Activated naive CD8-positive, alpha-beta T cell treated with anti-CD3 and anti-CD28 coated beads for 36 hours (primary cell): ENCODE measurements at regions not wholly inside any gene's neighbourhood (a gene's known extent, or its start where the extent isn't known, plus 50 kb on each side); places are given as distances from the start of the nearest gene placed in this dataset.

Source experiments
- DNase-seq: peaks from one replicate; pipeline ENCODE4 v3.0.0; 2021
- H3K27ac Mint-ChIP-seq: one replicate; pipeline ENCODE4 v1.8.0; 2022; ENCODE audit warnings: mild to moderate bottlenecking, moderate library complexity, mixed read lengths
- H3K27me3 Mint-ChIP-seq: one replicate; pipeline ENCODE4 v1.8.0; 2022; ENCODE audit warnings: mild to moderate bottlenecking, mixed read lengths
- H3K36me3 Mint-ChIP-seq: one replicate; pipeline ENCODE4 v1.8.0; 2021; ENCODE audit warnings: mild to moderate bottlenecking, mixed read lengths
- H3K4me1 Mint-ChIP-seq: one replicate; pipeline ENCODE4 v1.8.0; 2021; ENCODE audit warnings: mixed read lengths
- H3K4me3 Mint-ChIP-seq: one replicate; pipeline ENCODE4 v1.8.0; 2022; ENCODE audit warnings: mild to moderate bottlenecking, moderate library complexity, mixed read lengths
- H3K9me3 Mint-ChIP-seq: one replicate; pipeline ENCODE4 v1.8.0; 2022; ENCODE audit warnings: mixed read lengths

- Mint-ChIP-seq H3K27me3 (no peaks in the 10 kb centered on the region), H3K36me3 (no peaks in the 10 kb centered on the region), H3K9me3 (no peaks in the 10 kb centered on the region), H3K4me1 (peaks cover 3% of the 10 kb centered on the region), H3K27ac (no peak overlapping the region), H3K4me3 (no peak overlapping the region)
- DNase-seq = no peak
These were observed 123.2 kb downstream of the AQP9 start for GRCh38 chr15:58261368-58261767.

- Mint-ChIP-seq H3K27me3 (no peaks in the 10 kb centered on the region), H3K27ac (no peak overlapping the region), H3K36me3 (no peaks in the 10 kb centered on the region), H3K4me1 (peaks cover 3% of the 10 kb centered on the region), H3K4me3 (no peak overlapping the region), H3K9me3 (no peaks in the 10 kb centered on the region)
- no peak for DNase-seq
These were observed 126.1 kb downstream of the AQP9 start for GRCh38 chr15:58264053-58264971.

GRCh38 chr15:58267051-58267450, 128.9 kb downstream of the AQP9 start:
- DNase-seq = no peak
- Mint-ChIP-seq H3K27me3 (no peaks in the 10 kb centered on the region), H3K36me3 (peaks cover 8% of the 10 kb centered on the region), H3K9me3 (peaks cover 11% of the 10 kb centered on the region), H3K27ac (no peak overlapping the region), H3K4me1 (peaks cover 15% of the 10 kb centered on the region), H3K4me3 (no peak overlapping the region)

GRCh38 chr15:58268746-58269267, 130.6 kb downstream of the AQP9 start:
- no peak overlapping the region for H3K4me3 Mint-ChIP-seq

GRCh38 chr15:58269455-58270414, 131.6 kb downstream of the AQP9 start:
- peaks cover 8% of the 10 kb centered on the region for H3K36me3 Mint-ChIP-seq
- H3K9me3 Mint-ChIP-seq = peaks cover 12% of the 10 kb centered on the region
- H3K27ac Mint-ChIP-seq = peak overlapping the region; percentile 72
- no peaks in the 10 kb centered on the region for H3K27me3 Mint-ChIP-seq
- DNase-seq = peak; percentile 18
- H3K4me3 Mint-ChIP-seq = no peak overlapping the region
- H3K4me1 Mint-ChIP-seq = peaks cover 12% of the 10 kb centered on the region

More at GRCh38 chr15:58268746-58269267, 130.6 kb downstream of the AQP9 start:
- H3K27me3 Mint-ChIP-seq = no peaks in the 10 kb centered on the region
- peaks cover 12% of the 10 kb centered on the region for H3K9me3 Mint-ChIP-seq
- H3K27ac Mint-ChIP-seq = no peak overlapping the region
- peaks cover 15% of the 10 kb centered on the region for H3K4me1 Mint-ChIP-seq
- no peak for DNase-seq
- peaks cover 8% of the 10 kb centered on the region for H3K36me3 Mint-ChIP-seq

GRCh38 chr15:58271410-58271809, 133.2 kb downstream of the AQP9 start:
- peaks cover 12% of the 10 kb centered on the region for H3K9me3 Mint-ChIP-seq
- H3K36me3 Mint-ChIP-seq = peaks cover 8% of the 10 kb centered on the region
- no peak for DNase-seq
- H3K4me1 Mint-ChIP-seq = peaks cover 12% of the 10 kb centered on the region
- no peak overlapping the region for H3K27ac Mint-ChIP-seq
- no peak overlapping the region for H3K4me3 Mint-ChIP-seq
- no peaks in the 10 kb centered on the region for H3K27me3 Mint-ChIP-seq

- peaks cover 8% of the 10 kb centered on the region for H3K36me3 Mint-ChIP-seq
- H3K4me1 Mint-ChIP-seq = peaks cover 12% of the 10 kb centered on the region
- no peak overlapping the region for H3K4me3 Mint-ChIP-seq
- no peak for DNase-seq
- H3K27ac Mint-ChIP-seq = no peak overlapping the region
- H3K27me3 Mint-ChIP-seq = no peaks in the 10 kb centered on the region
- peaks cover 12% of the 10 kb centered on the region for H3K9me3 Mint-ChIP-seq
These were observed 134.9 kb downstream of the AQP9 start for GRCh38 chr15:58273104-58273503.

GRCh38 chr15:58274885-58275284, 136.7 kb downstream of the AQP9 start:
- Mint-ChIP-seq H3K27me3 (no peaks in the 10 kb centered on the region), H3K4me3 (no peak overlapping the region), H3K9me3 (peaks cover 12% of the 10 kb centered on the region), H3K4me1 (peaks cover 7% of the 10 kb centered on the region), H3K27ac (no peak overlapping the region), H3K36me3 (peaks cover 8% of the 10 kb centered on the region)
- DNase-seq = no peak

- H3K4me3 Mint-ChIP-seq = no peak overlapping the region
These were observed 137.6 kb downstream of the AQP9 start for GRCh38 chr15:58275785-58276184.

GRCh38 chr15:58276924-58277323, 138.7 kb downstream of the AQP9 start:
- H3K27ac Mint-ChIP-seq = no peak overlapping the region
- no peak overlapping the region for H3K4me3 Mint-ChIP-seq
- H3K9me3 Mint-ChIP-seq = peaks cover 2% of the 10 kb centered on the region
- H3K4me1 Mint-ChIP-seq = no peaks in the 10 kb centered on the region
- DNase-seq = no peak
- H3K36me3 Mint-ChIP-seq = no peaks in the 10 kb centered on the region
- H3K27me3 Mint-ChIP-seq = no peaks in the 10 kb centered on the region

More at GRCh38 chr15:58275785-58276184, 137.6 kb downstream of the AQP9 start:
- Mint-ChIP-seq H3K9me3 (peaks cover 9% of the 10 kb centered on the region), H3K27ac (no peak overlapping the region), H3K36me3 (peaks cover 5% of the 10 kb centered on the region), H3K27me3 (no peaks in the 10 kb centered on the region), H3K4me1 (no peaks in the 10 kb centered on the region)
- DNase-seq = no peak

GRCh38 chr15:58277333-58277732, 139.2 kb downstream of the AQP9 start:
- H3K27me3 Mint-ChIP-seq = no peaks in the 10 kb centered on the region
- no peaks in the 10 kb centered on the region for H3K4me1 Mint-ChIP-seq

GRCh38 chr15:58279106-58279505, 140.9 kb downstream of the AQP9 start:
- Mint-ChIP-seq H3K27me3 (no peaks in the 10 kb centered on the region), H3K36me3 (no peaks in the 10 kb centered on the region), H3K9me3 (no peaks in the 10 kb centered on the region), H3K27ac (no peak overlapping the region), H3K4me1 (no peaks in the 10 kb centered on the region), H3K4me3 (no peak overlapping the region)
- no peak for DNase-seq

More at GRCh38 chr15:58277333-58277732, 139.2 kb downstream of the AQP9 start:
- no peak overlapping the region for H3K4me3 Mint-ChIP-seq
- no peak for DNase-seq
- no peak overlapping the region for H3K27ac Mint-ChIP-seq
- peaks cover 2% of the 10 kb centered on the region for H3K9me3 Mint-ChIP-seq
- H3K36me3 Mint-ChIP-seq = no peaks in the 10 kb centered on the region

GRCh38 chr15:58279654-58280053, 141.5 kb downstream of the AQP9 start:
- no peak for DNase-seq
- H3K27ac Mint-ChIP-seq = no peak overlapping the region
- H3K27me3 Mint-ChIP-seq = no peaks in the 10 kb centered on the region
- no peak overlapping the region for H3K4me3 Mint-ChIP-seq
- H3K36me3 Mint-ChIP-seq = no peaks in the 10 kb centered on the region
- no peaks in the 10 kb centered on the region for H3K9me3 Mint-ChIP-seq
- no peaks in the 10 kb centered on the region for H3K4me1 Mint-ChIP-seq

GRCh38 chr15:58282060-58282708, 144.0 kb downstream of the AQP9 start:
- H3K4me3 Mint-ChIP-seq = no peak overlapping the region
- H3K4me1 Mint-ChIP-seq = peaks cover 8% of the 10 kb centered on the region
- no peaks in the 10 kb centered on the region for H3K9me3 Mint-ChIP-seq
- no peak overlapping the region for H3K27ac Mint-ChIP-seq
- DNase-seq = no peak
- no peaks in the 10 kb centered on the region for H3K27me3 Mint-ChIP-seq
- no peaks in the 10 kb centered on the region for H3K36me3 Mint-ChIP-seq
